ENCODE measurements at regions not wholly inside any gene's neighbourhood (a gene's known extent, or its start where the extent isn't known, plus 50 kb on each side); places are given as distances from the start of the nearest gene placed in this dataset.
"Not testable (repeated sequence)": the region's sequence is repeated elsewhere in the genome, so short reads cannot be mapped to it uniquely, and the experiment has no call there.

DNA sequence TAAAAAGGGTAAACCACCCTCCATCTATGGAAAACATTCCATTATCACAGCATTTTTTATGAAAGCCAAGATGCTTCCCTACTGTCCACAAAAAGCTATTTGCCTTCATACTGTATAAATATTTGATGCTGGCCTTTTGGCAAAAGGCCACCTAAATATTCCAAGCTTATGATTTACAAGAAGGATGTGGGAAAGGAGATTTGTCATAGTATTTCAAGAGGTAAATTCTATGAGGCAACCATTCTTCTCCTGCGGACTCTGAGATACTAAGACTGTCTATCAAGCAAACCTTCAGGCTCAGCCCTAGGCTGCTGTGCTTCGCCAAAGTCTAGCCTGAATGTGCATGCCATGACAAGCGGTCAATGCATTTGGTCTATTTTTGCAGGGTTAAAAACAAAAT is 807.1 kb upstream of the AMELY start:
- intact Hi-C loops (cut with DNase I), result no loop called here

DNA sequence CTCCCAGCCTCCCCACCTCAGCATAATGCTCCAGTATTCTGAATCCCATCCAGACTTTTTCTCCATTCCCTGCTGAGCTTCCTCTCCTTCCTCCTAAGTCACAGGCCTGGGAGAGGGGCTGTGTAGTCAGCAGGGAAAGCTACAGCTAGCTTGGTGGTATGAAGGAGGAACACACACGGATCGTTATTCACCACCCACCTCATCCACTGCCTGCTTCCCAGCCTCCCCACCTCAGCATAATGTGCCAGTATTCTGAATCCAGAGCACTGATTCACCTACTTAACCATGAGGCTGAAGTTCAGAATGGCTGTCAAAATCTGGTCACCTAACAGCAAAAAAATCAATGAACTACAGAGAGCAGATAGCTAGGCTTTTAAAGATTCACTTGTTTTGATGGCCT is 806.6 kb upstream of the AMELY start:
- Histone ChIP-seq H3K4me3 (no peak overlapping the region), H3K4me1 (peaks cover 0 to 18% (median 0%) of the 10 kb centered on the region in 3 donors), H3K27me3 (no peaks in the 10 kb centered on the region), H3K27ac (no peak overlapping the region), H3K36me3 (no peaks in the 10 kb centered on the region), H3K9me3 (no peaks in the 10 kb centered on the region)
- intact Hi-C loops (cut with DNase I), result no loop called here
- no peak for TF ChIP-seq POLR2A (IDR thresholded peaks at IDR 0.05)
- TF ChIP-seq, protein P1, sequence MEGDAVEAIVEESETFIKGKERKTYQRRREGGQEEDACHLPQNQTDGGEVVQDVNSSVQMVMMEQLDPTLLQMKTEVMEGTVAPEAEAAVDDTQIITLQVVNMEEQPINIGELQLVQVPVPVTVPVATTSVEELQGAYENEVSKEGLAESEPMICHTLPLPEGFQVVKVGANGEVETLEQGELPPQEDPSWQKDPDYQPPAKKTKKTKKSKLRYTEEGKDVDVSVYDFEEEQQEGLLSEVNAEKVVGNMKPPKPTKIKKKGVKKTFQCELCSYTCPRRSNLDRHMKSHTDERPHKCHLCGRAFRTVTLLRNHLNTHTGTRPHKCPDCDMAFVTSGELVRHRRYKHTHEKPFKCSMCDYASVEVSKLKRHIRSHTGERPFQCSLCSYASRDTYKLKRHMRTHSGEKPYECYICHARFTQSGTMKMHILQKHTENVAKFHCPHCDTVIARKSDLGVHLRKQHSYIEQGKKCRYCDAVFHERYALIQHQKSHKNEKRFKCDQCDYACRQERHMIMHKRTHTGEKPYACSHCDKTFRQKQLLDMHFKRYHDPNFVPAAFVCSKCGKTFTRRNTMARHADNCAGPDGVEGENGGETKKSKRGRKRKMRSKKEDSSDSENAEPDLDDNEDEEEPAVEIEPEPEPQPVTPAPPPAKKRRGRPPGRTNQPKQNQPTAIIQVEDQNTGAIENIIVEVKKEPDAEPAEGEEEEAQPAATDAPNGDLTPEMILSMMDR (IDR thresholded peaks at IDR 0.05), result no peak
- WGBS, 2 donors, result 60% methylated on average over 1 of the region's 2 CpGs; no CpG with 5 or more reads in 1 of the 2 donors
- no peak for DNase-seq

More for the DNA sequence above, 807.1 kb upstream of the AMELY start:
- DNase-seq, result no peak
- Histone ChIP-seq H3K27me3 (no peaks in the 10 kb centered on the region), H3K9me3 (no peaks in the 10 kb centered on the region), H3K4me1 (peaks cover 0 to 18% (median 0%) of the 10 kb centered on the region in 3 donors), H3K4me3 (no peak overlapping the region), H3K27ac (peak overlapping the region in 1 of 4 donors; percentile 6), H3K36me3 (no peaks in the 10 kb centered on the region)
- WGBS, 2 donors, result 40% methylated on average over 1 of the region's 3 CpGs; no CpG with 5 or more reads in 1 of the 2 donors
- TF ChIP-seq, protein P1 (IDR thresholded peaks at IDR 0.05), result no peak
- no peak for TF ChIP-seq POLR2A (IDR thresholded peaks at IDR 0.05)

GRCh38 chrY:7714426-7714825 is 802.9 kb upstream of the AMELY start:
- no peak for DNase-seq
- WGBS, 2 donors, result 17% methylated on average over 2 of the region's 2 CpGs; no CpG with 5 or more reads in 1 of the 2 donors

GRCh38 chrY:7713738-7714137 is 802.2 kb upstream of the AMELY start:
- intact Hi-C loops (cut with DNase I); H3K27me3 ChIP-seq; H3K9me3 ChIP-seq; DNase-seq; H3K36me3 ChIP-seq; H3K27ac ChIP-seq; H3K4me3 ChIP-seq: not testable (repeated sequence)
- 37% methylated on average over 2 of the region's 3 CpGs; no CpG with 5 or more reads in 1 of the 2 donors for WGBS, 2 donors
- H3K4me1 ChIP-seq, result peaks cover 0 to 23% (median 0%) of the 10 kb centered on the region in 3 donors

More at GRCh38 chrY:7714426-7714825, 802.9 kb upstream of the AMELY start:
- intact Hi-C loops (cut with DNase I), result no loop called here
- TF ChIP-seq, protein P1 (IDR thresholded peaks at IDR 0.05), result no peak
- TF ChIP-seq POLR2A (IDR thresholded peaks at IDR 0.05), result no peak
- Histone ChIP-seq H3K27ac (no peak overlapping the region), H3K4me3 (no peak overlapping the region), H3K36me3 (no peaks in the 10 kb centered on the region), H3K27me3 (no peaks in the 10 kb centered on the region), H3K4me1 (peaks cover 0 to 30% (median 0%) of the 10 kb centered on the region in 3 donors), H3K9me3 (no peaks in the 10 kb centered on the region)

GRCh38 chrY:7712289-7712688 is 800.7 kb upstream of the AMELY start:
- Histone ChIP-seq H3K27me3 (no peaks in the 10 kb centered on the region), H3K36me3 (no peaks in the 10 kb centered on the region), H3K27ac (no peak overlapping the region), H3K4me3 (no peak overlapping the region), H3K9me3 (no peaks in the 10 kb centered on the region), H3K4me1 (peaks cover 0 to 16% (median 0%) of the 10 kb centered on the region in 3 donors)
- intact Hi-C loops (cut with DNase I), result no loop called here
- 27% methylated on average over 2 of the region's 3 CpGs; no CpG with 5 or more reads in 1 of the 2 donors for WGBS, 2 donors
- no peak for DNase-seq
- no peak for TF ChIP-seq POLR2A (IDR thresholded peaks at IDR 0.05)
- TF ChIP-seq, protein P1 (IDR thresholded peaks at IDR 0.05), result no peak

Data from esophagus squamous epithelium (tissue), 5 donors.